NB4 (cell line): ENCODE measurements at regions not wholly inside any gene's neighbourhood (a gene's known extent, or its start where the extent isn't known, plus 50 kb on each side); places are given as distances from the start of the nearest gene placed in this dataset.
"Not testable (repeated sequence)": the region's sequence is repeated elsewhere in the genome, so short reads cannot be mapped to it uniquely, and the experiment has no call there.

Source experiments
- MYC ChIP-seq: IDR thresholded peaks from 2 replicates; pipeline ENCODE4 v1.6.1; 2011; ENCODE audit warnings: low read depth, low read length
- POLR2A ChIP-seq: IDR thresholded peaks from 2 replicates; pipeline ENCODE4 v1.6.1; 2011; ENCODE audit warnings: mild to moderate bottlenecking; ENCODE audit not compliant: insufficient read length; ENCODE audit errors: extremely low read depth
- TF ChIP-seq, protein P1 (sequence below): IDR thresholded peaks from 2 replicates; pipeline ENCODE4 v1.6.1; 2011; ENCODE audit warnings: low read depth, low read length
- TF ChIP-seq, protein P2 (sequence below): IDR thresholded peaks from one replicate; pipeline ENCODE4 v1.5.1; 2012; ENCODE audit warnings: low read depth, low read length

DNA sequence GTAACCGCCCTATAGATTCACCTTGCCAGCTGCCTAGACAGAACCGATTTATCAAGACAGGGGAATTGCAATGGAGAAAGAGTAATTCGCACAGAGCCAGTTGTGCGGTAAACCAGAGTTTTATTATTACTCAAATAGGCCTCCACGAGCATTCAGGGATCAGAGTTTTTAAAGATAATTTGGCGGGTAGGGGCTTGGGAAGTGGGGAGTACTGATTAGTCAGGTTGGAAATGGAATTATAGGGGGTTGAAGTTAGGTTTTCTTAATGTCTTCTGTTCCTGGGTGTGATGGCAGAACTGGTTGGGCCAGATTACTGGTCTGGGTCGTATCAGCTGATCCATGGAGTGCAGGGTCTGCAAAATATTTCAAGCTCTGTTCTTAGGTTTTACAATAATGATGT lies 756.9 kb upstream of the ADGRB3 start:
- not testable (repeated sequence) for TF ChIP-seq POLR2A, MYC
- TF ChIP-seq, protein P1, sequence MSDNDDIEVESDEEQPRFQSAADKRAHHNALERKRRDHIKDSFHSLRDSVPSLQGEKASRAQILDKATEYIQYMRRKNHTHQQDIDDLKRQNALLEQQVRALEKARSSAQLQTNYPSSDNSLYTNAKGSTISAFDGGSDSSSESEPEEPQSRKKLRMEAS, result not testable (repeated sequence)
- TF ChIP-seq, protein P2, sequence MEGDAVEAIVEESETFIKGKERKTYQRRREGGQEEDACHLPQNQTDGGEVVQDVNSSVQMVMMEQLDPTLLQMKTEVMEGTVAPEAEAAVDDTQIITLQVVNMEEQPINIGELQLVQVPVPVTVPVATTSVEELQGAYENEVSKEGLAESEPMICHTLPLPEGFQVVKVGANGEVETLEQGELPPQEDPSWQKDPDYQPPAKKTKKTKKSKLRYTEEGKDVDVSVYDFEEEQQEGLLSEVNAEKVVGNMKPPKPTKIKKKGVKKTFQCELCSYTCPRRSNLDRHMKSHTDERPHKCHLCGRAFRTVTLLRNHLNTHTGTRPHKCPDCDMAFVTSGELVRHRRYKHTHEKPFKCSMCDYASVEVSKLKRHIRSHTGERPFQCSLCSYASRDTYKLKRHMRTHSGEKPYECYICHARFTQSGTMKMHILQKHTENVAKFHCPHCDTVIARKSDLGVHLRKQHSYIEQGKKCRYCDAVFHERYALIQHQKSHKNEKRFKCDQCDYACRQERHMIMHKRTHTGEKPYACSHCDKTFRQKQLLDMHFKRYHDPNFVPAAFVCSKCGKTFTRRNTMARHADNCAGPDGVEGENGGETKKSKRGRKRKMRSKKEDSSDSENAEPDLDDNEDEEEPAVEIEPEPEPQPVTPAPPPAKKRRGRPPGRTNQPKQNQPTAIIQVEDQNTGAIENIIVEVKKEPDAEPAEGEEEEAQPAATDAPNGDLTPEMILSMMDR, result not testable (repeated sequence)
